PC-9 (cell line): ENCODE measurements at regions not wholly inside any gene's neighbourhood (a gene's known extent, or its start where the extent isn't known, plus 50 kb on each side); places are given as distances from the start of the nearest gene placed in this dataset.

Experiments
- BruUV-seq: library from RNA; stranded (reverse); fragments of 400-500 nt; replicated peaks from 2 replicates; lab custom pipeline; 2021; lab: Mats Ljungman, UMichigan
- CTCF ChIA-PET: fragments of 300-600 bp; sonication (Branson Sonifier 250); formaldehyde crosslinking; loops from one replicate; lab custom pipeline; 2022; ENCODE audit warnings: antibody characterized with exemption; lab: Charles Lee
- POLR2A ChIA-PET: fragments of 300-600 bp; sonication (Branson Sonifier 250); formaldehyde crosslinking; loops from one replicate; lab custom pipeline; 2022; ENCODE audit warnings: antibody characterized with exemption; ENCODE audit not compliant: unreplicated experiment; lab: Charles Lee
- DNase-seq, 2 experiments: peaks; one replicate each; pipeline versions ENCODE4 v3.0.0 to v3.0.0-alpha.2; 2015 to 2022; ENCODE audit warnings: mixed read lengths in 1 of 2
- H2AFZ ChIP-seq: fragments of 200-600 bp; sonication (generic); 2 replicates; pipeline ENCODE4 v1.8.1; 2017; ENCODE audit warnings: antibody characterized with exemption
- H3F3A ChIP-seq: fragments of 200-600 bp; sonication (generic); 2 replicates; pipeline ENCODE4 v1.8.1; 2017; ENCODE audit warnings: antibody characterized with exemption, mild to moderate bottlenecking, low read depth; ENCODE audit not compliant: insufficient read depth
- H3K27ac ChIP-seq: fragments of 200-600 bp; sonication (generic); 2 replicates; pipeline ENCODE4 v1.6.1; 2016; ENCODE audit warnings: mixed run types
- H3K27me3 ChIP-seq: fragments of 200-600 bp; sonication (generic); 2 replicates; pipeline ENCODE4 v1.6.1; 2016; ENCODE audit warnings: low read depth, mixed run types; ENCODE audit not compliant: insufficient read depth
- H3K36me3 ChIP-seq: fragments of 200-600 bp; sonication (generic); 2 replicates; pipeline ENCODE4 v1.6.1; 2016; ENCODE audit warnings: low read depth, mixed run types
- H3K4me1 ChIP-seq: fragments of 200-600 bp; sonication (generic); replicated peaks from 2 replicates; pipeline ENCODE4 v1.6.1; 2016; ENCODE audit warnings: mixed run types; ENCODE audit not compliant: insufficient read depth
- H3K4me2 ChIP-seq: fragments of 200-600 bp; sonication (generic); 2 replicates; pipeline ENCODE4 v1.6.1; 2017; ENCODE audit warnings: mixed run types
- H3K4me3 ChIP-seq: fragments of 200-600 bp; sonication (generic); 2 replicates; pipeline ENCODE4 v1.6.1; 2016; ENCODE audit warnings: mixed run types
- H3K79me2 ChIP-seq: fragments of 200-600 bp; sonication (generic); 2 replicates; pipeline ENCODE4 v1.6.1; 2017; ENCODE audit warnings: low read depth, mixed run types
- H3K9me2 ChIP-seq: fragments of 200-600 bp; sonication (generic); 2 replicates; pipeline ENCODE4 v1.8.1; 2017; ENCODE audit warnings: mild to moderate bottlenecking; ENCODE audit not compliant: insufficient read depth
- H3K9me3 ChIP-seq: fragments of 200-600 bp; sonication (generic); 2 replicates; pipeline ENCODE4 v1.8.1; 2016; ENCODE audit warnings: low read depth; ENCODE audit not compliant: insufficient read depth
- H4K20me1 ChIP-seq: fragments of 200-600 bp; sonication (generic); 2 replicates; pipeline ENCODE4 v1.8.1; 2017; ENCODE audit not compliant: insufficient read depth
- CTCF ChIP-seq: fragments of 200-600 bp; sonication (generic); conservative IDR thresholded peaks from 2 replicates; pipeline ENCODE4 v1.6.1; 2017; ENCODE audit warnings: mixed run types, antibody characterized with exemption, mild to moderate bottlenecking, moderate library complexity
- EZH2 ChIP-seq: fragments of 200-600 bp; sonication (generic); IDR thresholded peaks from 2 replicates; pipeline ENCODE4 v1.8.0; 2017; ENCODE audit warnings: antibody characterized with exemption, low read depth
- intact Hi-C: fragments of 100-400 bp; cut with micrococcal nuclease; formaldehyde crosslinking; loops from one replicate; pipeline ENCODE4 v1.10.0; 2022; ENCODE audit not compliant: unreplicated experiment

- no peaks in the 10 kb centered on the region for H3K9me3 ChIP-seq
- no peak overlapping the region for H2AFZ ChIP-seq
- H3K4me1 ChIP-seq = peaks cover under 1% of the 10 kb centered on the region; the same call in 1 of the 2 replicates
- ChIA-PET POLR2A (no interaction called here), CTCF (interaction anchor here (0.6 kb wide), 1 partner anchor 250 kb away, joined by 3 read pairs; no protein-coding TSS in a partner anchor)
- no peak for DNase-seq
- H3K79me2 ChIP-seq = no peaks in the 10 kb centered on the region
- no peak overlapping the region for H3K27ac ChIP-seq
- BruUV-seq = no TSS peak
- H3K9me2 ChIP-seq = no peaks in the 10 kb centered on the region
- no peak for TF ChIP-seq EZH2
- TF ChIP-seq CTCF = no peak
- no peaks in the 10 kb centered on the region for H3F3A ChIP-seq
- no peaks in the 10 kb centered on the region for H3K36me3 ChIP-seq
- H3K4me3 ChIP-seq = no peak overlapping the region
- no peaks in the 10 kb centered on the region for H3K27me3 ChIP-seq
- intact Hi-C loops = no loop called here
- H4K20me1 ChIP-seq = no peaks in the 10 kb centered on the region
- H3K4me2 ChIP-seq = no peak overlapping the region
Measured at GRCh38 chr13:44165889-44166496, 207.6 kb upstream of the SERP2 start.

DNA sequence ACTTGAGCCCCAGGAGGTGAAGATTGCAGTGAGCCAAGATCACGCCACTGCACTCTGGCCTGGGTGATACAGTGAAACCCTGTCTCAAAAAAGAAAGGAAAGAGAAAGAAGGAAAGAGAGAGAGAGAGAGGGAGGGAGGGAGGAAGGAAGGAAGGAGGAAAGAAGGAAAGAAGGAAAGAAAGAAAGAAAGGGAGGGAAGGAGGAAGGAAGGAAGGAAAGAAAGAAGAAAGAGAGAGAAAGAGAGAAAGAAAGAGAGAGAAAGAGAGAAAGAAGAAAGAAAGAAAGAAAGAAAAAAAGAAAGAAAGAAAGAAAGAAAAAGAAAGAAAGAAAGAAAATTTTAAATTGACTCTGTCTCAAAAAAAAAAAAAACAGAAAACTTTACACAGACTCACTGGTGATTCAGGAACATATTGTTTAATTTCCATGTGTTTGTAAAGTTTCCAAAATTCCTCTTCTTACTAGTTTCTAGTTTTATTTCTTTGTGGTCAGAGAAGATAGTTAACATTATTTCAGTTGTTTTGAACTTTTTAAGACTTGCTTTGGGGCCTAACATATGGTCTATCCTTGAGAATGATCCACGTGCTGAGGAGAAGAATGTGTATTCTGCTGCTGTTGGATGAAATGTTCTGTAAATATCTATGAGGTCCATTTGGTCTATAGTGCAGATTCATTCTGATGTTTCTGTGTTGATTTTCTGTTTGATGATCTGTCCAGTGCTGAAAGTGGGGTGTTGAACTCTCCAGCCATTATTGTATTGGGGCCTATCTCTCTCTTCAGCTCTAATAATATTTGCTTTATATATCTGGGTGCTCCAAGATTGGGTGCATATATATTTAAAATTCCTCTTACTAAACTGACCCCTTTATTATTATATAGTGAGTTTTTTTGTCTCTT, 204.4 kb upstream of the SERP2 start:
- H3K79me2 ChIP-seq = no peaks in the 10 kb centered on the region
- H3K9me3 ChIP-seq = no peaks in the 10 kb centered on the region
- CTCF ChIA-PET = no interaction called here
- no peak overlapping the region for H2AFZ ChIP-seq
- no peaks in the 10 kb centered on the region for H3K27me3 ChIP-seq
- H3F3A ChIP-seq = no peaks in the 10 kb centered on the region
- no peak for DNase-seq
- H3K27ac ChIP-seq = no peak overlapping the region
- TF ChIP-seq EZH2 = no peak
- no peak for TF ChIP-seq CTCF
- POLR2A ChIA-PET = no interaction called here
- peaks cover 17% of the 10 kb centered on the region for H3K4me1 ChIP-seq
- intact Hi-C loops = no loop called here
- no peaks in the 10 kb centered on the region for H3K9me2 ChIP-seq
- H3K4me2 ChIP-seq = no peak overlapping the region
- BruUV-seq = no TSS peak
- no peaks in the 10 kb centered on the region for H3K36me3 ChIP-seq
- H3K4me3 ChIP-seq = no peak overlapping the region
- H4K20me1 ChIP-seq = no peaks in the 10 kb centered on the region

DNA sequence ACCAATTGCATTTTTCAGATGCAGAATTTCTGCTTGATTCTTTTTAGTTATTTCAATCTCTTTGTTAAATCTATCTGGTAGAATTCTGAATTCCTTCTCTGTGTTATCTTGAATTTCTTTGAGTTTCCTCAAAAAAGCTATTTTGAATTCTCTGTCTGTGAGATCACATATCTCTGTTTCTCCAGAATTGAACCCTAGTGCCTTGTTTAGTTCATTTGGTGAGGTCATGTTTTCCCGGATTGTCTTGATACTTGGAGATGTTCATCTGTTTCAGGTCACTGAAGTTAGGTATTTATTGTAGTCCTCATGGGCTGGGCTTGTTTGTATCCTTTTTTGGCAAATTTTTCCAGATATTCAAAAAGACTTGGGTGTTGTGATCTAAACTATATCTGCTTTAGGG, 202.9 kb upstream of the SERP2 start:
- H3K36me3 ChIP-seq = no peaks in the 10 kb centered on the region
- intact Hi-C loops = no loop called here
- H3K27me3 ChIP-seq = no peaks in the 10 kb centered on the region
- H3K4me3 ChIP-seq = no peak overlapping the region
- DNase-seq = no peak
- TF ChIP-seq CTCF (no peak), EZH2 (no peak)
- no TSS peak for BruUV-seq
- no peaks in the 10 kb centered on the region for H3K79me2 ChIP-seq
- no peaks in the 10 kb centered on the region for H3K9me3 ChIP-seq
- no peak overlapping the region for H2AFZ ChIP-seq
- POLR2A ChIA-PET = no interaction called here
- H4K20me1 ChIP-seq = no peaks in the 10 kb centered on the region
- H3K4me2 ChIP-seq = no peak overlapping the region
- H3K4me1 ChIP-seq = peaks cover 28% of the 10 kb centered on the region
- H3K27ac ChIP-seq = no peak overlapping the region
- no peaks in the 10 kb centered on the region for H3F3A ChIP-seq
- CTCF ChIA-PET = no interaction called here
- H3K9me2 ChIP-seq = no peaks in the 10 kb centered on the region
